H1 (cell line): ENCODE measurements at regions not wholly inside any gene's neighbourhood (a gene's known extent, or its start where the extent isn't known, plus 50 kb on each side); places are given as distances from the start of the nearest gene placed in this dataset.

Experiments used
- CTCF ChIA-PET: fragments of 300-600 bp; sonication (Branson Sonifier 250); formaldehyde crosslinking; loops from one replicate; lab custom pipeline; 2021; ENCODE audit not compliant: partially characterized antibody; lab: Charles Lee
- POLR2A ChIA-PET: fragments of 300-600 bp; sonication (Branson Sonifier 250); formaldehyde crosslinking; loops from one replicate; lab custom pipeline; 2021; ENCODE audit warnings: inconsistent platforms; ENCODE audit not compliant: partially characterized antibody; lab: Charles Lee
- DNase-seq, 2 experiments: peaks; one replicate each; pipeline versions ENCODE4 v3.0.0 to v3.0.0-alpha.2; 2010 to 2022; ENCODE audit warnings: low spot score in 2 of 2, low read depth in 1 of 2, mixed read lengths in 1 of 2
- FAIRE-seq: peaks from 2 replicates; lab custom pipeline; 2011; peaks lifted over from hg19 to GRCh38; lab: Jason Lieb, UNC
- H2AFZ ChIP-seq: 2 replicates; pipeline ENCODE4 v1.8.1; 2012; ENCODE audit warnings: low read length, inconsistent platforms
- H2AK5ac ChIP-seq: 2 replicates; pipeline ENCODE4 v1.6.1; 2013; ENCODE audit warnings: low read depth, low read length
- H2BK120ac ChIP-seq: replicated peaks from 2 replicates; pipeline ENCODE3; 2013; ENCODE audit warnings: low read depth, low read length, inconsistent platforms
- H2BK12ac ChIP-seq: 2 replicates; pipeline ENCODE4 v1.6.1; 2013; ENCODE audit warnings: low read depth, low read length
- H2BK15ac ChIP-seq: 2 replicates; pipeline ENCODE4 v1.6.1; 2013; ENCODE audit warnings: low read length
- H2BK20ac ChIP-seq: 2 replicates; pipeline ENCODE4 v1.6.1; 2013; ENCODE audit warnings: low read length
- H2BK5ac ChIP-seq: 2 replicates; pipeline ENCODE4 v1.6.1; 2013; ENCODE audit warnings: low read depth, low read length
- H3K14ac ChIP-seq: 2 replicates; pipeline ENCODE4 v1.6.1; 2013; ENCODE audit warnings: inconsistent platforms; ENCODE audit not compliant: insufficient read length
- H3K18ac ChIP-seq: 2 replicates; pipeline ENCODE4 v1.6.1; 2013; ENCODE audit warnings: low read length; ENCODE audit errors: extremely low read depth
- H3K23ac ChIP-seq: 2 replicates; pipeline ENCODE4 v1.6.1; 2013; ENCODE audit warnings: inconsistent platforms; ENCODE audit not compliant: insufficient read length
- H3K23me2 ChIP-seq: 2 replicates; pipeline ENCODE4 v1.6.1; 2013; ENCODE audit warnings: low read depth, low read length
- H3K27ac ChIP-seq: 2 replicates; pipeline ENCODE4 v1.6.1; 2011; ENCODE audit warnings: low read depth, low read length, inconsistent platforms
- H3K27me3 ChIP-seq, 4 experiments: replicated peaks in 1 of 4; 1 replicate in 1 of 4; 2 replicates in 3 of 4; pipeline versions ENCODE4 v1.6.1 to v1.8.1; 2011 to 2013; ENCODE audit warnings: low read length in 3 of 4, mild to moderate bottlenecking in 3 of 4, inconsistent platforms in 2 of 4, mixed read lengths in 2 of 4, moderate library complexity in 1 of 4; ENCODE audit not compliant: control insufficient read depth in 3 of 4, insufficient read depth in 3 of 4; ENCODE audit errors: extremely low read depth in 1 of 4
- H3K36me3 ChIP-seq, 4 experiments: 2 replicates each; pipeline versions ENCODE4 v1.6.1 to v1.8.1; 2011 to 2013; ENCODE audit warnings: mild to moderate bottlenecking in 4 of 4, low read length in 3 of 4, moderate library complexity in 2 of 4, control low read depth in 1 of 4, inconsistent platforms in 1 of 4; ENCODE audit not compliant: insufficient read depth in 4 of 4, control insufficient read depth in 2 of 4
- H3K4ac ChIP-seq: replicated peaks from 2 replicates; pipeline ENCODE3; 2013; ENCODE audit warnings: low read length, low read depth, mixed read lengths, inconsistent platforms; ENCODE audit not compliant: insufficient read length
- H3K4me1 ChIP-seq, 4 experiments: replicated peaks in 1 of 4; 1 replicate in 1 of 4; 2 replicates in 3 of 4; pipeline versions ENCODE4 v1.6.1 to v1.8.1; 2011 to 2013; ENCODE audit warnings: low read length in 3 of 4, inconsistent platforms in 2 of 4, mixed read lengths in 1 of 4; ENCODE audit not compliant: insufficient read depth in 4 of 4, control insufficient read depth in 3 of 4
- H3K4me2 ChIP-seq, 2 experiments: 2 replicates each; pipeline versions ENCODE4 v1.6.1 to v1.8.1; 2011 to 2013; ENCODE audit warnings: low read depth in 2 of 2, low read length in 2 of 2, control low read depth in 1 of 2, inconsistent platforms in 1 of 2, mild to moderate bottlenecking in 1 of 2; ENCODE audit not compliant: insufficient read depth in 1 of 2
- H3K4me3 ChIP-seq, 4 experiments: fragments of 200-600, 300-600 bp in 1 of 4; sonication (generic), shearing (Covaris generic), sonication (Bioruptor Twin) in 1 of 4; 2 replicates each; pipeline versions ENCODE4 v1.5.1 to v1.8.1; 2011 to 2016; ENCODE audit warnings: low read length in 4 of 4, low read depth in 3 of 4, control low read depth in 2 of 4, inconsistent platforms in 2 of 4, mild to moderate bottlenecking in 2 of 4, mixed read lengths in 1 of 4, moderate library complexity in 1 of 4; ENCODE audit not compliant: insufficient read depth in 2 of 4; ENCODE audit errors: extremely low read depth in 1 of 4
- H3K56ac ChIP-seq: replicated peaks from 2 replicates; pipeline ENCODE3; 2013; ENCODE audit warnings: low read depth, mild to moderate bottlenecking, mixed read lengths, low read length, inconsistent platforms; ENCODE audit not compliant: insufficient read length
- H3K79me1 ChIP-seq: 2 replicates; pipeline ENCODE4 v1.6.1; 2013; ENCODE audit warnings: low read depth, low read length, control low read depth
- H3K79me2 ChIP-seq, 2 experiments: 2 replicates each; pipeline versions ENCODE4 v1.6.1 to v1.8.1; 2012 to 2013; ENCODE audit warnings: low read length in 2 of 2, mild to moderate bottlenecking in 2 of 2, inconsistent platforms in 1 of 2; ENCODE audit not compliant: insufficient read depth in 2 of 2, control insufficient read depth in 1 of 2
- H3K9ac ChIP-seq, 4 experiments: replicated peaks in 1 of 4; 1 replicate in 1 of 4; 2 replicates in 3 of 4; pipeline versions ENCODE4 v1.6.1 to v1.8.1; 2011 to 2013; ENCODE audit warnings: low read depth in 3 of 4, low read length in 3 of 4, control low read depth in 2 of 4, mild to moderate bottlenecking in 2 of 4, moderate library complexity in 2 of 4, inconsistent platforms in 1 of 4; ENCODE audit errors: extremely low read depth in 1 of 4
- H3K9me3 ChIP-seq, 2 experiments: 2 replicates each; pipeline versions ENCODE4 v1.6.1 to v1.8.1; 2012 to 2013; ENCODE audit warnings: mild to moderate bottlenecking in 2 of 2, moderate library complexity in 2 of 2, control low read depth in 1 of 2, inconsistent platforms in 1 of 2, low read depth in 1 of 2, low read length in 1 of 2, mixed read lengths in 1 of 2; ENCODE audit not compliant: insufficient read depth in 2 of 2
- H4K20me1 ChIP-seq, 2 experiments: replicated peaks in 1 of 2; 2 replicates each; pipeline versions ENCODE3 to v1.8.1; 2011 to 2013; ENCODE audit warnings: inconsistent platforms in 2 of 2, low read length in 2 of 2, mild to moderate bottlenecking in 1 of 2; ENCODE audit not compliant: insufficient read depth in 2 of 2, control insufficient read depth in 1 of 2
- H4K5ac ChIP-seq: 2 replicates; pipeline ENCODE4 v1.6.1; 2013; ENCODE audit warnings: low read length, low read depth, mixed read lengths, inconsistent platforms; ENCODE audit not compliant: insufficient read length
- H4K8ac ChIP-seq: 2 replicates; pipeline ENCODE4 v1.8.0; 2013; ENCODE audit warnings: mild to moderate bottlenecking, moderate library complexity, low read length, inconsistent platforms; ENCODE audit not compliant: insufficient read depth; ENCODE audit errors: extremely low read depth
- H4K91ac ChIP-seq: replicated peaks from 2 replicates; pipeline ENCODE3; 2013; ENCODE audit warnings: low read length, mixed read lengths, inconsistent platforms; ENCODE audit not compliant: insufficient read length
- SRF ChIP-seq: IDR thresholded peaks from 2 replicates; pipeline ENCODE4 v1.6.1; 2011; ENCODE audit warnings: mild to moderate bottlenecking, low read depth, low read length, moderate library complexity
- WGBS, 2 experiments: shearing (Covaris generic) in 1 of 2; methylation state at CpG; one replicate each; pipeline versions ENCODE4 v1.1.6 to v1.1.7; 2013 to 2015; ENCODE audit warnings: low lambda C conversion rate in 2 of 2, mixed read lengths in 2 of 2, inconsistent platforms in 1 of 2, low coverage in 1 of 2, missing lambda C conversion rate in 1 of 2; ENCODE audit not compliant: insufficient replicate concordance in 2 of 2, insufficient coverage in 1 of 2, insufficient read length in 1 of 2; ENCODE audit errors: extremely low coverage in 1 of 2, missing lambda C conversion rate in 1 of 2; 5-methylcytosine and 5-hydroxymethylcytosine counted together

DNA sequence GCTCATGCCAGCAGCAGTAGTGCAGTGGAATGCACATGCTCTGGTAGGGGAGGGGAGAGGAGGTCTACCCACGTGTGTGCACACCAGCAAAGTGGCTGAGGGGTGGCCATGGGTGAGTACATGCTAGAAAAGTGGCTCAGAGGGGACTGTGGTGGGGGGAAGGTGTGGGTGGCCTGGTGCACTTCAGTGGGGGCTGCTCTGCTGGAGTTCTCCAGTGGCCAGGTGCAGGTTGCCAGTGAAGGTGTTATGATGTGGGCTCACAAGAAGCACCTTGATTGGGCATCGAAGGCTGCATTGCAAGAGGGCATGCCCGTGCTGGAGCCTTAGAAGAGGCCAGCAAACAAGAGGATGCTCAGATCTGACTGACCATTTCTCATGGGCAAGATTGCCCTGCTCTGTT lies 613.6 kb upstream of the PHF14 start:
- H3K4ac ChIP-seq, result no peak overlapping the region
- no peak overlapping the region for H2BK15ac ChIP-seq
- H3K56ac ChIP-seq, result no peak overlapping the region
- H4K91ac ChIP-seq, result no peak overlapping the region
- H3K23ac ChIP-seq, result no peak overlapping the region
- H3K14ac ChIP-seq, result no peak overlapping the region
- H3K9ac ChIP-seq, result no peak overlapping the region
- H2BK5ac ChIP-seq, result no peak overlapping the region
- H3K27ac ChIP-seq, result no peak overlapping the region
- H3K79me1 ChIP-seq, result no peaks in the 10 kb centered on the region
- FAIRE-seq (no peak), DNase-seq (no peak)
- no peaks in the 10 kb centered on the region for H3K27me3 ChIP-seq
- no peaks in the 10 kb centered on the region for H3K36me3 ChIP-seq
- H2BK20ac ChIP-seq, result no peak overlapping the region
- no peaks in the 10 kb centered on the region for H3K4me1 ChIP-seq
- no peak overlapping the region for H3K4me3 ChIP-seq
- no peaks in the 10 kb centered on the region for H3K23me2 ChIP-seq
- no peak overlapping the region for H2BK120ac ChIP-seq
- POLR2A ChIA-PET, result no interaction called here
- no peak overlapping the region for H2AK5ac ChIP-seq
- H4K20me1 ChIP-seq, result no peaks in the 10 kb centered on the region
- no peak overlapping the region for H4K5ac ChIP-seq
- CTCF ChIA-PET, result no interaction called here
- H2BK12ac ChIP-seq, result no peak overlapping the region
- no peak overlapping the region for H3K4me2 ChIP-seq
- H3K9me3 ChIP-seq, result no peaks in the 10 kb centered on the region
- H3K18ac ChIP-seq, result no peak overlapping the region
- H3K79me2 ChIP-seq, result no peaks in the 10 kb centered on the region
- WGBS, 2 experiments, result 66% methylated on average over 3 of the region's 3 CpGs; no CpG with 5 or more reads in 1 of the 2 experiments
- peak overlapping the region; percentile 25 for H4K8ac ChIP-seq
- no peak overlapping the region for H2AFZ ChIP-seq
- no peak for TF ChIP-seq SRF
